Esophagus squamous epithelium (tissue), 4 donors: ENCODE measurements at regions not wholly inside any gene's neighbourhood (a gene's known extent, or its start where the extent isn't known, plus 50 kb on each side); places are given as distances from the start of the nearest gene placed in this dataset.

Experiments used
- POLR2A ChIP-seq, 4 donors: fragments of 450-650 bp; IDR thresholded peaks; one replicate each; pipeline ENCODE4 v1.6.1; 2017; ENCODE audit warnings: antibody characterized with exemption in 4 of 4, mild to moderate bottlenecking in 4 of 4, moderate library complexity in 3 of 4
- TF ChIP-seq, protein P1 (sequence below), 6 experiments: fragments of 450-650 bp in 4 of 6; fragments of 200-600 bp in 2 of 6; sonication (generic) in 2 of 6; IDR thresholded peaks; one replicate each; pipeline ENCODE4 v1.5.1; 2016 to 2019; ENCODE audit warnings: antibody characterized with exemption in 6 of 6, mild to moderate bottlenecking in 4 of 6, moderate library complexity in 4 of 6

DNA sequence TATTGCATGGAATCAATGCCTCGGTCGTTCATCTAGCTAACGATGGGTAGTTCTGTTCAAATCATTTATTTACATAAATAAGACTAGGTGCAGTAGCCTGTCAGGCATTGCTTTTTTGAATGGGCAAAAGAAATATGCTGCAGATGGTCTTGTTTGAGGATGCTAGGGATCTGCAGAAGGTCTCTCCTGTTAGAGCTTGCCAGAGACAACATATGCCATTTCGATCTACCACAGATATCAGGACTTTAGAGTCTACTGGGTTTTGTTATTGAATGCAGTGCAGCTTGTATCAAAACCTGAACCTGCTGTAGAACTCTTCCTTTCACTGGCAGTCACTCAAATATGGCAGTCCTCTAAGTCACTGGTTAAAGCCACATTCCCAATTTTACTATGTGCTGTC lies 381.1 kb upstream of the CDH10 start:
- TF ChIP-seq, protein P1, sequence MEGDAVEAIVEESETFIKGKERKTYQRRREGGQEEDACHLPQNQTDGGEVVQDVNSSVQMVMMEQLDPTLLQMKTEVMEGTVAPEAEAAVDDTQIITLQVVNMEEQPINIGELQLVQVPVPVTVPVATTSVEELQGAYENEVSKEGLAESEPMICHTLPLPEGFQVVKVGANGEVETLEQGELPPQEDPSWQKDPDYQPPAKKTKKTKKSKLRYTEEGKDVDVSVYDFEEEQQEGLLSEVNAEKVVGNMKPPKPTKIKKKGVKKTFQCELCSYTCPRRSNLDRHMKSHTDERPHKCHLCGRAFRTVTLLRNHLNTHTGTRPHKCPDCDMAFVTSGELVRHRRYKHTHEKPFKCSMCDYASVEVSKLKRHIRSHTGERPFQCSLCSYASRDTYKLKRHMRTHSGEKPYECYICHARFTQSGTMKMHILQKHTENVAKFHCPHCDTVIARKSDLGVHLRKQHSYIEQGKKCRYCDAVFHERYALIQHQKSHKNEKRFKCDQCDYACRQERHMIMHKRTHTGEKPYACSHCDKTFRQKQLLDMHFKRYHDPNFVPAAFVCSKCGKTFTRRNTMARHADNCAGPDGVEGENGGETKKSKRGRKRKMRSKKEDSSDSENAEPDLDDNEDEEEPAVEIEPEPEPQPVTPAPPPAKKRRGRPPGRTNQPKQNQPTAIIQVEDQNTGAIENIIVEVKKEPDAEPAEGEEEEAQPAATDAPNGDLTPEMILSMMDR (IDR thresholded peaks at IDR 0.05): no peak
- TF ChIP-seq POLR2A (IDR thresholded peaks at IDR 0.05): no peak
